SHP77 (cell line): ENCODE measurements at regions not wholly inside any gene's neighbourhood (a gene's known extent, or its start where the extent isn't known, plus 50 kb on each side); places are given as distances from the start of the nearest gene placed in this dataset.
A peak's percentile ranks its signal among the peaks of the same experiment; 100 is the strongest.

ENCODE experiments used
- DNase-seq, 2 experiments: peaks; one replicate each; lab custom pipeline; 2025; lab: John Stamatoyannopoulos, UW

DNA sequence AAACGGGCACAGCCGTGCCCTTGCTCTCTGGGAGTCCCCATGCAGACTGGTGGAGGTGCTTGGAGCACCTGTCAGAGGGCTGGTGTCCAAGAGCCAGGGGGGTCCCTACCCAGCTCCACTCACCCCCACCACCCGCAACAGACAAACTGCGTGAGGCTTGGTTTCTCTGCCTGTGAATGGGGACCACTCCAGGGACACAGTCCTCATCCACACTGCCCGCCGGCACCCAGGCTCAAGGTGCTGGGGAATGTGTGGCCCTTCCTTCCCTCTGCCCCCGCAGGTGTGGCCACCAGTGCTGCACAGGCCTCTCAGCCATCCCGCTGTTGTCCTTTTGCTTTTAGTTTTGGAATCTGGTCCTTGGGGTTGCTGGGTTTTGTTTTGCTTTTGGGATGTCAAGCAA is 136.5 kb upstream of the ZNF236 start:
- DNase-seq, result no peak

DNA sequence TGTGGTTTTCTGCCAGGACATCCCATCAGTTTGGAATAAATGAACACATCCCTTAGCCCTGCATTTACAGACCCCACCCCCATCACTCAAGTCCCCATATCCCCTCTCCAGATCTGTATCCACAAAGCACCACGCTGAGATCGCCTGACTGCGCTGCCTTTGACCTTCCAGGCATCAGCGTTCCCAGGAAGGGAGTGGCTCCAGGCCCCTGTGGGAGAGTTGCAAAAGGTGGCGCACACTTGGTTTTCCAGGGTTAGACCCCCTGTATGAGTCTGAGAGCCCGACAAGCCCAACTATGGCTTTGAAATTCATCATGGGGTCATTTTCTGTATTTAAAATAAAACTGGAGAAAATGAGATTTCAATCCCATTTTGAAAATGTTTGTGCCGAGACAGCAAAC is 137.0 kb upstream of the ZNF236 start:
- DNase-seq, result no peak

DNA sequence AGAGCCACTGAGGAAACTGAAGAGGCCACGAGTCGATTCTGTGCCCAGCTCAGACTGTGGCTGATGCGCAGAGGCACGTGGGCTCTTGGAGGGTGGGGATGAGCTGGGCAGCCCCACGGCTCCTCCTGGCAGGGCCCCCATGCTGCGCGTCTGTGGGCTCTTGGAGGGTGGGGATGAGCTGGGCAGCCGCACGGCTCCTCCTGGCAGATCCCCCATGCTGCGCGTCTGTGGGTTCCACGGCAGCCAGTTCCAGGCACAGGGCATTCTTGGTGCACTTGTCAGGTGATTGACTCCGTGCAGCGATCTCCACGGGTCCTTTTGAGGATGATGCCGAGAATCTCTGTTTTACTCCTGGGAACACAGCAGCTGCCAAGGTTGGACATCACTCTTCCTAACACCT is 138.1 kb upstream of the ZNF236 start:
- no peak for DNase-seq

DNA sequence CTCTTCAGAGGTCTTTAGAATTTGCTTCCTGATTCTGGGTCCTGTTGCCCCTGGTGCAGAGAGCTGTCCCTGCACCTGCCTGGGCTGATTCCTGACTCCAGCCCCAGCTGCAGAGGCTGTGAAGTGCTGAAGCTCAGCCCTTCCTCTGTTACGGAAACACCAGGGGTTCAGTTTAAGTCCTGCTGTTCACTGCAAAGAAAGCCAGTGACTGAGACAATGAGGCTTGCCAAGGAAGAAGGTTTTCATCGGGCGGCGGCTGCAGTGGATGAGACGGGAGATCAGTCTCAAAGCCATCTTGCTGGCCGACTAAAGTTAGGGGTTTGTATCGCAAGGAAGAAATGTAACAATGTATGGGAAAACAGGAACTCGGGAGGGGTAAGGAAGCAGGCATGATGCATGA is 142.4 kb upstream of the ZNF236 start:
- peak; percentile 60 to 74 for DNase-seq

DNA sequence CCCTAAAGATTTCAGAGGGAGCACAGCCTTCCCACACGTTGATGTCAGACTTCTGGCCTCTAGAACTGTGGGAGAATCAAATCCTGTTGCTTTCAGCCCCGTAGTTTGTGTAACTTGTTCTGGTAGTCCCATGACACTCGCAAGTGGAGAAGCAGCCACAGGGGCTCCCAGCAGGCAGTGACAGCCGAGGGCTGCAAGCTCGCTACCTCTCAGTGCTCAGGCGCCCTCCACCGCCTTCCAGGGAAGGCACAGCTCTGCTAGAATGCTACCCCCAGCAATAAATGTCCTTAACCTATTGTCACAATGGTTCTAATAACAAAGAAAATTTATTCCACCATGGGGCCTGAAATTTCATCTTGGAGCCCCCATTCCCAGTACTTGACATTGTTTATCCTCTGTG is 143.1 kb upstream of the ZNF236 start:
- DNase-seq, result peak in 1 of 2 experiments; percentile 27

DNA sequence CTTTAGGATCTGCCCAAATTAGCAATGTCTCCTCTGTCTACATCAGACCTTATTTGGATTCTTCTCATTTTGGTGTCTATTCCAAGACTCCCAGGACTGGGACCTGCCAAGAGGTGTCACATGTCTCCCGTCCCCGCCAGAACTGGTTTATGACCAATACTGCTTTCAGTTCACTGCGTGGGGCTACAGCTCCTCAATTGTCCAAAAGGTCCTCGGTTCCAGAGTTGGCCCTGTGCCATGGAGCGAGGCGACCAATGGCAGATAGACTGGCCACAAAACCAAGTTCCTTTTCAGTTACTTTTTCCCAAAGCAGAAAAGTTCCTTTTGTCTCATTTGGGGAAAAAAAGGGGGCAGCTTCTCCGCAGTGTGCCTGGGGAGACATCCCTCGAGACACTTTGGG is 144.1 kb upstream of the ZNF236 start:
- no peak for DNase-seq

DNA sequence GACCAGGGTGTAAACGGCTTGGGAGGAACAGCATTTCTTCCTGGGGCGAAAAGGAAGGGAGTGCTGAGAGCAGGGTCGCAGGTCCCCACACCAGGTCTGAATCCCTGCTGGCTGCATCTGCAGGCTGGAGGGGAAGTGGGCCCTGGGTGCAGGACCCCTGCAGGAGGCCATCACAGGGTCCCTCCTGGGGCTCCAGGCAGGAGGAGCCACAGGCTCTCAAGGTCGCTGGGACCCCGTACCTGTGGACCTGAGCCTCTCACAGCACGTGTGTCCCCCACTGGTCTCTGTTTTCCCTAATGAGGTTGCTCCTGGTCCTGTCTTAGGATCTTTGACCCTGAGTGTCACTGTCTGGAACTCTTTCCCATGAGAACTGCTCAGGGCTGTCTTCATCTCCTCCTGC is 147.8 kb upstream of the ZNF236 start:
- no peak for DNase-seq

DNA sequence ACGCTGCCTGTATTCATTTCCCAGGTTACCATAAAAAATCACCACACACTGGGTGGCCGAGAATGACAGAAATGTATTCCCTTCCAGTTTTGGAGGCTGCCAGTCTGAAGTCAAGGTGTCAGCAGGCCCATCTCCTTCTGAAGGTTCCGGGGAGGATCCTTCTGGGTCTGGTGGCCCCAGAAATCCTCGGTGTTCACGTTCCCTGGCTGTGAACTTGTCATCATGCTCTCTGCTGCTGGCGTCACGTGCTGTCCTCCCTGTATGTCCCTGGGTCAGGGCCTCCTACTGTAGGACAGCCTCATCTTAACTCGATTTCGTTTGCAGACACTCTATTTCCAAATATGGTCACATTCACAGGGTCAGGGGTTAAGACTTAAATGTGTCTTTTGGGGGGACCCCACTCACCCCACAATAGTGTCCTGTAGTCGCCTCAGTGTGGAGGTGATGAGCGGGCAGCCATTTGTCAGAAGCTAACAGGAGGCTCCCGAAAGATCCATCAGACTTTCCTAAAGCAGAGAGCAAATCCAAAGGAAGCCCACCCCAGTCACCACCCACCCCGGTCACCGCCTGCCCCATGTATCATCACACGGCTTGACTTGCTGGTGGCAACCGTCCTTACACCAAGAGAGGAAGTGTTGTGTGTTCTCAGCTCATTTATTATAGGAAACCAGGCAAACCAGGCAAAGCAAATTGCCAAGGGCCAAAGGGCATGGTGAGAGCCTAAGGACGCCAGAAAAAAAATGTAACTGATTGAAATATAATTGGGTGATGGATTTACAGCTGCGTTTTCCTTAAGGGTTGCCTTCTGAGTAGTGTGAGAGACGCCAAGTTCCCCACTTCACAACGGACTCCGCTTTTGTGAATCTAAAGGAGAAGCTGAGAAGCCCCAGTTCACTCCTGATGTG is 148.8 kb upstream of the ZNF236 start:
- no peak for DNase-seq

DNA sequence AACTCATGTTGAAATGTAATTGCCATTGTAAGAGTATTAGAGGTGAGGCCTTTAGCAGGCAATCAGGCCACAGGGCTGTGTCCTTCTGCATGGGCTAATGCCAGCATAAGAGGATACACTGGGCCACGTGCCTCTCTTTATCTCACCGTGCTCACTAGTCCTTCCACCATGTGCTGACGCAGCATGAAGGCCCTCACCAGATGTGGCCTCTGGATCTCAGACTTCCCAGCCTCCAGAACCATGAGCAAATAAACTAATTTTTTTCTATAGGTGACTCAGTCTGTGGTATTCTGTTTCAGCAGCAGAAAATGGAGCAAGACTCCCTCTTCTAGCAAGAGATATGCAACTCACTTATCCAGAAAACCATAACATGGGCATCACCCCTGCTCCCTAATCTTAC is 149.7 kb upstream of the ZNF236 start:
- DNase-seq, result no peak

DNA sequence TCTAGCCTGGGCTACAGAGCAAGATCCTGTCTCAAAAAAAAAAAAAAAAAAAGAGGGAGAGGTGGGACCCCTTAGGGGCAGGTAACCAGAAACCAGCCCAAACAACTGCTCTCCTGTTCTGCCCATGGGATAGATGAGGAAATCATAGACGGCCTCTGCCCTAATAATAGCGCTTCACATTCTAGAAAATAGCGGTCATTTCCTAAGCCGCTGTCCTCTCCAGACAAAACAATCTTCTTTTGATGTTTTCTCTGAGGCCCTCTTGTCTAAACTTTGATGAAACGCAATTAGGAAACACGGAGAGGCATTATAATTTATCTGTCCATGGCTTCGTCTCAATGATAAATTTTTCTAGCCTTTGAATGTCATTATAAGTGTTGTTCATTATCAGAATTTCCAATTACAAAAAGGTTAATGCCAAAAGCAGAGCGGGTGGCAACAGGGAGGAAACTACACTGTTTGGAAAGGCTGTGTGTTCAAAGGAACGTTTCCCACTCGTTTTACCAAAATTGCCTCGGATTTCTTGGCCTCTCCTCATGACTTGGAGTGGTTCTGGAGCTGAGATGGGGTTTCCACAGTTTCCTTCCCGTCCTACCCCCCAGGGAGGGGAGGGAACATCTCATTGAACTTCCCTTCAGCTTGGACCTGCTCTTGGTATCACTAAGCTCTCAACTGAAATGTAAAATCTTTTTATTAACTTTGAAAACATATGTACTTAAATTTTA is 151.6 kb upstream of the ZNF236 start:
- DNase-seq, result no peak

DNA sequence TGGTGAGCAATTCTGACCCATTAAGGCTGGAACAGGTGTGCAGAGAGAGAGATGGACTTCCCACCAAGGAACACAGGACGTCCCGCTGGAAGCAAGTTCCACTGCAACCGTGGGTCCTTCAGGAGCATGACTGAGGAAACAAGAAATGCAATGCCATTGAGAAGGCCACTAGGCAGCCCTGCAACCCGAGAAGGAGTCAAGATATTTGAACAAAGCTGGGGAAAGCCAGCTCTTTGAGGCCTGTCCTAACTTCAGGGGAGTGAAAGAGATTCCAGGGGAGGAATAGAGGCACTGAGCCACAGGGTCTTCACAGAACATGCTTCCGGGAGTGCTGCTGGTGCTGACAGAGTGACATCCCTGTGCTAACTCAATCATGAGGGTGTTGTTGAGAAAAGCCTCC is 153.8 kb upstream of the ZNF236 start:
- DNase-seq, result no peak

DNA sequence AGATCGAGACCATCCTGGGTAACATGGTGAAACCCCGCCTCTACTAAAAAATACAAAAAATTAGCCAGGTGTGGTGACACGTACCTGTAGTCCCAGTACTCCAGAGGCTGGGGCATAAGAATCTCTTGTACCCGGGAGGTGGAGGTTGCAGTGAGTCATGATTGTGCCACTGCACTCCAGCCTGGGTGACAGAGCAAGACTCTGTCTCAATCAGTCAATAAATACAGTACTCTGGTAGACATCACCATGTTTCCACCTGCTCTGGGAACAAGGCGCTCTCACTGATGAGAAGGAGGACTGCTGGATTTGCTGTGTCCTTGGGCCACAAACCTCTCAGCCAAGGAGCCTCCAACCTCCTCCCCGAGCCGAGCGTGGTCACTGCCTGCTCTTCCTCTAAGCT is 154.2 kb upstream of the ZNF236 start:
- DNase-seq, result no peak

DNA sequence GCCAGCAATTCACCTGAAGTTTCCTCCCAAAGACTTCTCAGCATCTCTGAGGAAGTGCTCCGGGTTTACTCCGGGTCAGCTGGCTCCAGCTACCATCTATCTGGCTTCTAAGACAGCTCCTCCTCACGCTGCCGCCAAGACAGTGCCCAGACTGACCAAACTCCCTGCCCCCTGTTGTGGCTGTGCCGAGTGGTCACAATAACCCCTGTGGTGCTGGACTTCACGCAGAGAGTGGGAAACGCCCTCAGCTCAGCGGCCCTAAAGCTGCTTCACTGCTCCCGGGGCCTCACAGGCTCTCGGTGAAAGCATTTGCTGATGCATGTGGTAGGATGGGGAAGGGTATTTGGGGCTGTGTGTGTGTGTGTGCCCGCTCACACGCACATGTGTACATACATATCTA is 154.8 kb upstream of the ZNF236 start:
- DNase-seq, result no peak

DNA sequence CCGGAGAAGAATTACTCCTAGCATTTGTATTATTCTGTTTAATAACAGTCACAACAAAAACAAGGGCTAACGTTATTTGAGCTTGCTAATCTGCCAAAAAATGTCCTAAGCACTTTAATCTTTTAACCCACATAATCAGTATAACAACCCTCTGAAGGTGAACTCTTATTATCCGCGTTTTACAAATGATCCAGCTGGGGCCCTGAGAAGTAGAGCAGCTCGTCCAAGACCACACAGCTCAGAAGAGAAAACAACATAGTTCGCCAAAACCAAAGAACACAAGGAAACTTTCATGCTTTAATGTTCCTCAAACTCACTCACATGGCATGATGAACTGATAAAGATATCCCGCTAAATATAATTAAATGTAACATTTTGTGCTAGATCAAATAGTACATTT is 159.7 kb upstream of the ZNF236 start:
- DNase-seq, result no peak

DNA sequence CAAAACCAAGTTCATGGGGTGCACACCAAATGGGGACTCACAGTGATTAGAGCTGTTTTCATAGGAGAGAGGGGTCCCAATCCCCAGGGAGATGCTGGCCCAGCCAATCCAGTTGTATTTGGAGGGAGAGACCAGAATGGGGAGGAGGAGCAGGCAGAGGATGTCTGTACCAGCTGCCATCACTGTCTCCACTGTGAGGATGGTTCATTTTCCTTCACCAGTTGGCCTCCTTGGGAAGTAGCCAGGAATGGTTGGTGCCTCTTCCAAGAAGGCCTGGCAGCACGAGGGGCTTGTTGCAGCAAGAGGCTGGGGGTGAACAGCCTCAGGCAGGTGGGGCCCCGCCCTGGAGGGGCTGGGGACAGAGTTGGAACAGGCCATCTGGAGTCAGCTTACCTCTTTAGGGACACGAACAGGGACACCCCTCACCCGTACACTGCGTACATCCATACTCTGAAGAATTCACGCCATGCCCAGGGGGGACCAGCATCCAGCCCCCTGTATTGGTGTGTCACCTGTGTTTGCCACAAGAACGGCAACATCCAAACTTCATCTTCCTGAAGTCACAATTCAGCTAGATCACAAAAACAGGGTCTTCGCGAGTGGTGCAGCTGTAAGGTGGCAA is 161.7 kb upstream of the ZNF236 start:
- no peak for DNase-seq

DNA sequence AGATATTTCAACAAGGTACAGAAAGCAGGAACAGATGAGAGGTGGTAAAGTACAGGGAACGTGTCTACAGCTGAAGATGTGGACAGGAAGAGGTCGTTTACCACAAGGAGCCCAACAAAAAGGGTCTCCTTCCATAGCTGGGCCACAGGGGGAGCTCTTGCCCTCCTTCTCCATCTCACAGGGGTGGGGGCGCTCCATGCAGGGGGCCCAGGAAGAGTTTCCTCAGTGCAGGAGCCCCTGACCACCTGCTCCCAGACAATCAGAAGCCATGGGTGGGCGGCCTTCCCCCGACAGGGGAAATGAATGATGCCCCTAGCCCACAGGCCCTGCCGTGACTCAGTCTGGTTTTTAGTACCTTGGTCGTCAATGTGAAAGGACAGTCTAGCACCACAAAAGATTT is 163.6 kb upstream of the ZNF516 start:
- peak; percentile 13 to 16 for DNase-seq

DNA sequence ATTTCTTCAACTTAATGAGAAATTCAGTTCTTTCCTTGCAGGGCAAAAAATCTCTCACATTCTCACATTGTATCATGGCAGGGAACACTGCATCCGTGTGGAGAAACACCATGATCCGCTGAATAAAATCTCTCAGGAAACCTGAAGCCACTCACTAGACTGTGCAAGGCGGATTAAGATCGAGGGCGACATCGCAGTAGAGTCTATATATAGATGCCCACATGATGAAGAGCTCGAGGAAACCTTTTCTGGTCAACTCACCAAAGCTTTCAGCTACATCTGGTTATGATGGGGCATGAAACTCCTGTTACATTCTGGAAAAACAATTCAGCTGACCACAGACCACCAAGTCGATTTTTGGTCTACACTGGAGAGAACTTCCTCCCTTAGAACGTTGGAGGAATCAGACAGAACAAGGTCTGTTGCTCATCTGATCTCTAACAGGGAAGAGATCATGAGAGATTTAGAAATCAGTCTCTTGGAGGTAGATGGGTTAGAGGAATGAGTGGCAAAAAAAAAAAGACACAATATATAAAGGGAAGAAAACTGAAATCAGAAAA is 162.9 kb upstream of the ZNF516 start:
- DNase-seq, result no peak

DNA sequence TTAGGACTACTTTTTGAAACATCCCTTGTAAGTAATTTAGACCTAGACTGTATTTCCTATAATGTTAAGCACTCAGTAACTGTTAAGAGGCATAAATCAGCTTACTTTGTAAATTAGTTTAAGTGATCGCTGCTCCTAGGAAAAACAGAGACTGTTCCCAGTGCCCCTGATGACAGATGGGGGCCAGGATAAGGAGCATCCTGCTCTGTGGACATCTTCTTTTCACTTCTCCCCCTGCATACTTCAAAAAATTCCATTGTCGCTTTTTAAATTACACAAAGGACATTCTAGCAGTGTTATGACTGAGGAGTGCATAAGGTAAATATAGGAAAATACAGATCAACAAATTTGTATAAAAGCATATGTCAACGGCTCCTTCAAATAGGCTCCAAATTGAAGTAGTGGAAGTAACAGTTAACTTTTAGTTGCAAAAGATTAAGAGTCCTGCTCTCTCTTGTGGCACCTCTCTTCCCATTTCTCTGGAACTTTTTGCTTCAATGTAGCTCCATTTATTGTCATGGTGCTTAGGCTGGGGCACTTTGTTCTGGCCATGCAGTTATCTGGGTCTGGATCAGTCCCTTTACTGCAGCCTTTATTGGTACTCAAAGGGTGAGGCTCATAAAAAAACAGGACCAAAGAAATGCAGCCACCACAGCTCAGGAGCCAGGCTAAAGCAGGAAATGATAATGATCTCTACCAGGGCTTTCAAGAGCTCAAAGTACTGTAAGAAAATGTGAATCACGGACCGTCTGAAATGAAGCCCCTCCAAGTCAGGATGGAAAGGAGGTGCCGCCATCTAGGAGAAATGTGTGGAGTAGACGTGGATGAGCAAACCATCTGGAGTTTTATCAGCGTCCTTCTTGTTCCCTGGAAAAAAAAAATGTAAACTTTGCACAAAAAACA is 162.1 kb upstream of the ZNF516 start:
- DNase-seq, result no peak

DNA sequence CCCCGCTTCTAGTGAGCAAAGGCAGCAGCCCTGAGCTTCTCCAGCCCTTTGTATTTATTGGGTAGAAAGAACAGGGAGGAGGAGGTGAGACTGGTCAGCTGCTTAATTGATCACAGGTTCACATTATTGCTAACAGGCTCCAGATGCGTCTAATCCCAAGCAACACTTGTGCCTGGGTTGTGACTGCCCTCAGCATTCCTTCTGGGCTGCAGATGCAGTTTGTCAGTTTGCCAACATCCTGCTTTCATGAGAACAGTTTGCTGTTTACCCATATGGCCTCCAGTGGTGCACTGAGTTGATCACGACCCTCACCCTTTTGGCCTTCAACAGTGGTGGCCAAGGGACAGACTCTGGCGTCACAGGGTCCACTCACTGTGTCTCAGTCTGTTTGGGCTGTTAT is 159.5 kb upstream of the ZNF516 start:
- no peak for DNase-seq

DNA sequence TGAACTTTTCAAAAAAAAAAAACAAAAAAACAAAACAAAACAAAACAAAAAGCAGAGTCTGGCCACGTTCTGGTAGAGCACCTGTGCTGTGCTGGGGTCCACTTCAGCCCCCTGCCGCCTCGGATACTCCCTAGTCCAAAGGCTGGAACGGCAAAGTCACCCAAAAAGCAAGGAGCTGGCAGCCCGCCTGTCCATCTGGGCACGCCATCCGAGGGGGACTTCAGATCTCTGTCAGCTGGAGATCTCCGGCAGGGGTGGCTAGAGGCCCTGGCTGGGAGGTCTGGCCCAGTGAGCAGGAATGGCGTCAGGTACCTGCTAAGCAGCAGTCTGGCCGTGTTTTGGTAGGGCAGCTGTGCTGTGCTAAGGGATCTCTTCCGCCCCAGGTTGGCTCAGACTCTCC is 152.3 kb upstream of the ZNF516 start:
- no peak for DNase-seq

DNA sequence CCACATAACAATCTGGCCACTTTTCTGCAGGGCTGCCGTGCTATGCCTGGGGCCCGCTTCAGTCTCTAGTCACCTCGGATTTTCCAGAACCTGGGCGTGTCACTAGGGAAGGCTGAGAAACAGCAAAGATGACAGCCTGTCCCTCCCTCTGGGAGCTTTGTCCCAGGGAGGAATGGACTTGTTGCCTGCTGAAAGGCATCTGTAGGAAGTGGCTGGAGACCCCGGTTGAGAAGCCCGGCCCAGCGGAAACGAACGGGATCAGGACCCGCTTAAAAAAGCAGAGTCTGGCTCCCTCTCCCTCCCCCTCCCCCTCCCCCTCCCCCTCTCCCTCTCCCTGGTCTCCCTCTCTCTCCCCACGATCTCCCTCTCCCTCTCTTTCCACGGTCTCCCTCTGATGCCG is 149.5 kb upstream of the ZNF516 start:
- DNase-seq, result no peak

DNA sequence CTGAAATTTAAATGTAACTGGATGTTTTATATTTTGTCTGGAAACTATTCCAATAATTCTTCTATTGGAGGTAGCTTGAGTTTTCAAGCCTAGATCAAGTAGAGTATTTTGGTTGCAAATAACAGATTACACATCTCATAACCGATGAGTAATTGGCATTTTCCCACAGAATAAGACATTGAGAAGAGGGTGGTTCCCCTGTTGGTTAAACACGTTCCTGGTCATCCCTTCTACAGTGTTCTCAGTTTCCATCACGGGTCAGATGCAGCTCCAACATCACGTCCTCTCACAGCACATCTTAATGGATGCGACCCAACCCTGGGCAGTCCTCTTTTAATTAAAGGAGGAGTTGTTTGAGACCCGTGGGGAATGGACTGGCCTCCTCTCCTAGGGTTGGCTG is 149.0 kb upstream of the ZNF516 start:
- no peak for DNase-seq
